Thoracic aorta (tissue), 2 donors: ENCODE measurements at regions not wholly inside any gene's neighbourhood (a gene's known extent, or its start where the extent isn't known, plus 50 kb on each side); places are given as distances from the start of the nearest gene placed in this dataset.

Experiments
- ATAC-seq: fragments of 150-250 bp; one replicate; pipeline ENCODE4 v1.8.0; 2017; ENCODE audit warnings: low read depth; ENCODE audit not compliant: insufficient number of reproducible peaks, low FRiP score
- DNase-seq: peaks from one replicate; pipeline ENCODE4 v3.0.0-alpha.2; 2020; ENCODE audit warnings: low spot score
- H3K27ac ChIP-seq, 2 donors: fragments of 200-600 bp; sonication (generic); 1 replicate in 1 of 2; 2 replicates in 1 of 2; pipeline ENCODE4 v1.5.1; 2016; ENCODE audit warnings: mild to moderate bottlenecking in 2 of 2, moderate library complexity in 2 of 2
- H3K27me3 ChIP-seq: fragments of 200-600 bp; sonication (generic); replicated peaks from 2 replicates; pipeline ENCODE4 v1.6.0; 2016; ENCODE audit warnings: mild to moderate bottlenecking; ENCODE audit not compliant: insufficient read depth
- H3K36me3 ChIP-seq: fragments of 200-600 bp; sonication (generic); one replicate; pipeline ENCODE4 v1.5.1; 2016
- H3K4me1 ChIP-seq, 2 donors: fragments of 200-600 bp; sonication (generic); 1 replicate in 1 of 2; 2 replicates in 1 of 2; pipeline versions ENCODE4 v1.5.1 to v1.6.0; 2016; ENCODE audit warnings: low read depth in 2 of 2, mild to moderate bottlenecking in 1 of 2; ENCODE audit not compliant: control insufficient read depth in 1 of 2
- H3K4me3 ChIP-seq: fragments of 200-600 bp; sonication (generic); 2 replicates; pipeline ENCODE4 v1.5.1; 2016; ENCODE audit warnings: mild to moderate bottlenecking
- H3K9me3 ChIP-seq: fragments of 200-600 bp; sonication (generic); 2 replicates; pipeline ENCODE4 v1.5.1; 2016
- CTCF ChIP-seq: fragments of 200-600 bp; sonication (generic); IDR thresholded peaks from one replicate; pipeline ENCODE4 v1.5.1; 2019; ENCODE audit warnings: antibody characterized with exemption

GRCh38 chr3:40978442-40978841 is 220.9 kb upstream of the CTNNB1 start:
- no peaks in the 10 kb centered on the region for H3K27me3 ChIP-seq
- H3K4me1 ChIP-seq, result peaks cover 0 to 12% of the 10 kb centered on the region in 2 donors
- no peaks in the 10 kb centered on the region for H3K9me3 ChIP-seq
- H3K27ac ChIP-seq, result no peak overlapping the region
- TF ChIP-seq CTCF, result no peak
- H3K4me3 ChIP-seq, result no peak overlapping the region
- DNase-seq (no peak), ATAC-seq (no peak)
- H3K36me3 ChIP-seq, result no peaks in the 10 kb centered on the region

GRCh38 chr3:40979962-40980361 is 219.3 kb upstream of the CTNNB1 start:
- H3K27me3 ChIP-seq, result no peaks in the 10 kb centered on the region
- no peaks in the 10 kb centered on the region for H3K9me3 ChIP-seq
- no peaks in the 10 kb centered on the region for H3K36me3 ChIP-seq
- H3K4me3 ChIP-seq, result no peak overlapping the region
- H3K27ac ChIP-seq, result no peak overlapping the region
- TF ChIP-seq CTCF, result no peak
- peaks cover 0 to 12% of the 10 kb centered on the region in 2 donors for H3K4me1 ChIP-seq
- ATAC-seq (no peak), DNase-seq (no peak)

DNA sequence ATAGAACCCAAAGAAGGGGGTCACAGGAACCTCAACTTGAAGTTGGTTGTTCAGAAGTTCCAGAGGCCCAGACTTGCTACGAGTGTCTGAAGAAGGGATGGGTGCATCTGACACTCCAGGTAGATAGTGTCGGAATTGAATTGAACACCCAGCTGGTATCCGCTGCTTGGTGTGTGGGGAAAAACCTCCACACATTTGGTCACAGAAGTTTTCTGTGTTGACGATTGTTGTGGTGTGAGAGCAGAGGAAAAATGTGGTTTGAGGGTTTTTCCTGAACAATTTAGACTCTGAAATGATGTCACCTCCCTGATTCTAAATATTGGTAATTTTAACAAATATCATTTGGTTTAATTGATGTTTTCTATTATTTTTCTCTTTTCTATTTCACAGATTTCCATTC is 218.8 kb upstream of the CTNNB1 start:
- no peak for TF ChIP-seq CTCF
- DNase-seq (no peak), ATAC-seq (no peak)

DNA sequence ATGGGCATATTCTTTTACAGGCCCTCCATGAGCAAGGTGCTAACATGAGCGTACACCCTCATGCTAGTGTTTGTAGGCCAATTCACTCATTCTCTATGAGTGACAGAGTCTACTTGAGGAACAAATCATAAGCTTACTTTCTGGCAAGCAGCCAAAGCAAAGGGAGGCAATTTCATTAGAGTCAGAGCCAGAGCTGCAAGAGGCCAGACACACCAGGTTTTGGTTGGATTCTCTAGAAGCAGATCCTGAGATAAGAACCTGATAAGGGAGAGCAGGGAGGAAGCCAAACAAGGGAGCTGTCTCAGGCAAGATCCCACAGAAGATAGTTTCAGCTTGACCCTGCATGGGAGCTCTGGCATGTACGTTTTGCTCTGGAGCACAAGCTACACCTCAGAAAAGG is 214.1 kb upstream of the CTNNB1 start:
- no peaks in the 10 kb centered on the region for H3K27me3 ChIP-seq
- no peak for TF ChIP-seq CTCF
- H3K4me1 ChIP-seq, result no peaks in the 10 kb centered on the region
- H3K36me3 ChIP-seq, result no peaks in the 10 kb centered on the region
- ATAC-seq (no peak), DNase-seq (no peak)
- H3K27ac ChIP-seq, result no peak overlapping the region
- no peaks in the 10 kb centered on the region for H3K9me3 ChIP-seq
- H3K4me3 ChIP-seq, result no peak overlapping the region

More for the DNA sequence above, 218.8 kb upstream of the CTNNB1 start:
- H3K36me3 ChIP-seq, result no peaks in the 10 kb centered on the region
- peaks cover 0 to 7% of the 10 kb centered on the region in 2 donors for H3K4me1 ChIP-seq
- no peak overlapping the region for H3K4me3 ChIP-seq
- H3K27ac ChIP-seq, result no peak overlapping the region
- no peaks in the 10 kb centered on the region for H3K9me3 ChIP-seq
- no peaks in the 10 kb centered on the region for H3K27me3 ChIP-seq

GRCh38 chr3:40988468-40988867 is 210.8 kb upstream of the CTNNB1 start:
- Histone ChIP-seq H3K27ac (no peak overlapping the region), H3K4me3 (no peak overlapping the region), H3K27me3 (no peaks in the 10 kb centered on the region), H3K9me3 (no peaks in the 10 kb centered on the region), H3K4me1 (no peaks in the 10 kb centered on the region), H3K36me3 (no peaks in the 10 kb centered on the region)
- ATAC-seq (no peak), DNase-seq (no peak)
- TF ChIP-seq CTCF, result no peak
